GM12891 (cell line): ENCODE measurements at regions not wholly inside any gene's neighbourhood (a gene's known extent, or its start where the extent isn't known, plus 50 kb on each side); places are given as distances from the start of the nearest gene placed in this dataset.
"Not testable (repeated sequence)": the region's sequence is repeated elsewhere in the genome, so short reads cannot be mapped to it uniquely, and the experiment has no call there.

ENCODE experiments used
- DNase-seq: peaks from one replicate; pipeline ENCODE4 v3.0.0; 2011; ENCODE audit warnings: low spot score; ENCODE audit not compliant: insufficient read length
- FAIRE-seq: peaks from 2 replicates; lab custom pipeline; 2011; peaks lifted over from hg19 to GRCh38; lab: Jason Lieb, UNC
- PAX5 ChIP-seq: IDR thresholded peaks from 2 replicates; pipeline ENCODE4 v1.6.1; 2011; ENCODE audit warnings: low read length, moderate library complexity, mild to moderate bottlenecking; ENCODE audit not compliant: insufficient read depth, severe bottlenecking
- POLR2A ChIP-seq: IDR thresholded peaks from 2 replicates; pipeline ENCODE4 v1.6.1; 2011; ENCODE audit warnings: low read depth, low read length, control low read depth
- POLR2AphosphoS5 ChIP-seq: IDR thresholded peaks from 2 replicates; pipeline ENCODE4 v1.6.1; 2011; ENCODE audit warnings: low read depth, low read length, control low read depth
- POU2F2 ChIP-seq: IDR thresholded peaks from 2 replicates; pipeline ENCODE4 v1.6.1; 2011; ENCODE audit warnings: low read depth, mild to moderate bottlenecking, control low read depth, low read length, moderate library complexity
- SPI1 ChIP-seq: IDR thresholded peaks from 2 replicates; pipeline ENCODE4 v1.6.1; 2011; ENCODE audit warnings: low read depth, low read length, control low read depth
- TAF1 ChIP-seq: IDR thresholded peaks from 2 replicates; pipeline ENCODE4 v1.6.1; 2011; ENCODE audit warnings: low read depth, low read length, control low read depth

DNA sequence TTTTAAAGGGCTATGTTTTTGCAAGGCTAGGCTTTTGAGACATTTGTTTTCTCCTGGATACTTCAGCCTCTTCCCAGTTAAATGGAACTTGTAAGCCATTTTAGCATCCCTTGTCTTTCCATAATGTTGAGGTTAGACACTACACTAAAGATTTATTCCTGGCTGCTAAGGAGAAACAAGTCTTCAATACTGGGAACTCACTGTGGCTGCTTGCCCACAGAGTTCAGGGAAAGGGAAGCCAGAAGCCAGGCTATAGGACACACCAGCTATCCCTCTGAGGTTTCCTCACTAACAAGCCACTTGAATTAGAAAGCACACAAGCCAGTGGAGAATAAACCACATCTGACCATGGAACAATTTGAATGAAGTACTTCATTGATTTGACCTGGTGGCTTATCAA, 421.7 kb upstream of the CHRM2 start:
- FAIRE-seq (no peak), DNase-seq (no peak)
- TF ChIP-seq POU2F2 (no peak), SPI1 (no peak), POLR2A (no peak), PAX5 (no peak), TAF1 (no peak), POLR2AphosphoS5 (no peak)

DNA sequence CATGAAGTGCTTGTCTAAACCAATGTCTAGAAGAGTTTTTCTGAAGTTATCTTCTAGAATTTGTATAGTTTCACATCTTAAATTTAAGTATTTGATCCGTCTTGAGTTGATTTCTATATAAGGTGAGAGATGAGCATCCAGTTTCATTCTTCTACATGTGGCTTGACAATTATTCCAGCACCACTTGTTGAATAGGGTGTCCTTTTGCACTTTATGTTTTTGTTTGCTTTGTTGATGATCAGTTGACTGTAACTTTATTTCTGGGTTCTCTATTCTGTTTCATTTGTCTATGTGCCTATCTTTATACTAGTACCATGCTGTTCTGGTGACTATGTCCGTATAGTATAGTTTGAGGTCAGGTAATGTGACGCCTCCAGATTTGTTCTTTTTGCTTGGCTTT, 426.6 kb upstream of the CHRM2 start:
- no peak for TF ChIP-seq TAF1
- no peak for TF ChIP-seq PAX5
- TF ChIP-seq POLR2A = no peak
- TF ChIP-seq POLR2AphosphoS5 = no peak
- TF ChIP-seq SPI1 = no peak
- no peak for TF ChIP-seq POU2F2
- FAIRE-seq = no peak
- no peak for DNase-seq

DNA sequence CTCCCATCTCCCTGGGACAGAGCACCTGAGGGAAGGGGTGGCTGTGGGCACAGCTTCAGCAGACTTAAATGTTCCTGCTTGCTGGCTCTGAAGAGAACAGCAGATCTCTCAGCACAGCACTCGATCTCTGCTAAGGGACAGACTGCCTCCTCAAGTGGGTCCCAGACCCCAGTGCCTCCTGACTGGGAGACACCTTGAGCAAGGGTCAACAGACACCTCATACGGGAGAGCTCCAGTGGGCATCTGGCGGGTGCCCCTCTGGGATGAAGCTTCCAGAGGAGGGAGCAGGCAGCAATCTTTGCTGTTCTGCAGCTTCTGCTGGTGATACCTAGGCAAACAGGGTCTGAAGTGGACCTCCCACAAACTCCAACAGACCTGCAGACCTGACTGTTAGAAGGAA, 436.7 kb upstream of the CHRM2 start:
- not testable (repeated sequence) for FAIRE-seq, DNase-seq

- no peak for TF ChIP-seq POU2F2
- TF ChIP-seq SPI1 = no peak
- TF ChIP-seq PAX5 = no peak
- TF ChIP-seq POLR2A = no peak
- no peak for TF ChIP-seq POLR2AphosphoS5
- no peak for TF ChIP-seq TAF1
- no peak for DNase-seq
- no peak for FAIRE-seq
These were observed 444.4 kb upstream of the CHRM2 start for GRCh38 chr7:136424058-136424457.

DNA sequence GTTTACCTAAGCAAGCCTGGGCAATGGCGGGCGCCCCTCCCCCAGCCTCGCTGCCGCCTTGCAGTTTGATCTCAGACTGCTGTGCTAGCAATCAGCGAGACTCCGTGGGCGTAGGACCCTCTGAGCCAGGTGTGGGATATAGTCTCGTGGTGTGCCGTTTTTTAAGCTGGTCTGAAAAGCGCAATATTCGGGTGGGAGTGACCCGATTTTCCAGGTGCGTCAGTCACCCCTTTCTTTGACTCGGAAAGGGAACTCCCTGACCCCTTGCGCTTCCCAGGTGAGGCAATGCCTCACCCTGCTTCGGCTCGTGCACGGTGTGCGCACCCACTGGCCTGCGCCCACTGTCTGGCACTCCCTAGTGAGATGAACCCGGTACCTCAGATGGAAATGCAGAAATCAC, 442.6 kb upstream of the MTPN start:
- FAIRE-seq, DNase-seq: not testable (repeated sequence)

- DNase-seq (no peak), FAIRE-seq (no peak)
- no peak for TF ChIP-seq POLR2AphosphoS5
These were observed 435.8 kb upstream of the MTPN start for GRCh38 chr7:136412952-136413351.

- FAIRE-seq = peak; percentile 69
- DNase-seq = peak; percentile 11
- TF ChIP-seq POU2F2 (no peak), PAX5 (no peak), SPI1 (no peak), POLR2AphosphoS5 (no peak), TAF1 (no peak), POLR2A (no peak)
These were observed 429.0 kb upstream of the MTPN start for GRCh38 chr7:136405931-136406777.

- DNase-seq = no peak
- no peak for TF ChIP-seq TAF1
- no peak for TF ChIP-seq SPI1
- TF ChIP-seq POLR2A = no peak
- no peak for TF ChIP-seq POLR2AphosphoS5
- no peak for TF ChIP-seq PAX5
- TF ChIP-seq POU2F2 = no peak
- FAIRE-seq = no peak
These were observed 426.4 kb upstream of the MTPN start for GRCh38 chr7:136403591-136403990.

GRCh38 chr7:136400877-136401276, 423.7 kb upstream of the MTPN start:
- no peak for TF ChIP-seq SPI1
- no peak for TF ChIP-seq PAX5
- DNase-seq (no peak), FAIRE-seq (no peak)

DNA sequence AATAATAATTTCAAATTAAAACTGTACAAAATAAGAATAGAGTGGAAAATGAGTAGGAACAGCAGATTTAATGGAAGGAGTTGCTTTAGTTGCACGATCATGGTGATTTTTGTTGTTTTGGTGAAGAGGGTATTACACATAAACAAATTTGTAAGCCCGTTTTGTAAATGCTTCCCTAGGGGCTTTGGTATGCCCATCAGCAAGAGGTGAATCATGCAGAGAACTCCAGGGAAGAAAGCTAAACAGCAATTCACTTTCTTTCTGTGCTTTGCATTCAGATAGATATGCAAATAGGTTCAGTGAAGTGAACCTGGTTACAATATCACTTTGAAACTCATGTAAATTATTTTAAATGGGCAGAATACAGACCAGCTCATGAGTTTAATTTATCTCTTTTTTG, 422.2 kb upstream of the MTPN start:
- DNase-seq (no peak), FAIRE-seq (no peak)
- TF ChIP-seq SPI1 (no peak), POLR2AphosphoS5 (no peak), POLR2A (no peak), POU2F2 (no peak), TAF1 (no peak), PAX5 (no peak)

GRCh38 chr7:136392856-136393255, 415.7 kb upstream of the MTPN start:
- DNase-seq = no peak
- no peak for TF ChIP-seq PAX5
- no peak for TF ChIP-seq TAF1
- TF ChIP-seq POU2F2 = no peak
- TF ChIP-seq POLR2AphosphoS5 = no peak
- no peak for TF ChIP-seq SPI1
- TF ChIP-seq POLR2A = no peak
- no peak for FAIRE-seq
